ENCODE measurements at regions not wholly inside any gene's neighbourhood (a gene's known extent, or its start where the extent isn't known, plus 50 kb on each side); places are given as distances from the start of the nearest gene placed in this dataset.

- TF ChIP-seq, protein P1, sequence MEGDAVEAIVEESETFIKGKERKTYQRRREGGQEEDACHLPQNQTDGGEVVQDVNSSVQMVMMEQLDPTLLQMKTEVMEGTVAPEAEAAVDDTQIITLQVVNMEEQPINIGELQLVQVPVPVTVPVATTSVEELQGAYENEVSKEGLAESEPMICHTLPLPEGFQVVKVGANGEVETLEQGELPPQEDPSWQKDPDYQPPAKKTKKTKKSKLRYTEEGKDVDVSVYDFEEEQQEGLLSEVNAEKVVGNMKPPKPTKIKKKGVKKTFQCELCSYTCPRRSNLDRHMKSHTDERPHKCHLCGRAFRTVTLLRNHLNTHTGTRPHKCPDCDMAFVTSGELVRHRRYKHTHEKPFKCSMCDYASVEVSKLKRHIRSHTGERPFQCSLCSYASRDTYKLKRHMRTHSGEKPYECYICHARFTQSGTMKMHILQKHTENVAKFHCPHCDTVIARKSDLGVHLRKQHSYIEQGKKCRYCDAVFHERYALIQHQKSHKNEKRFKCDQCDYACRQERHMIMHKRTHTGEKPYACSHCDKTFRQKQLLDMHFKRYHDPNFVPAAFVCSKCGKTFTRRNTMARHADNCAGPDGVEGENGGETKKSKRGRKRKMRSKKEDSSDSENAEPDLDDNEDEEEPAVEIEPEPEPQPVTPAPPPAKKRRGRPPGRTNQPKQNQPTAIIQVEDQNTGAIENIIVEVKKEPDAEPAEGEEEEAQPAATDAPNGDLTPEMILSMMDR (IDR thresholded peaks at IDR 0.05; ENCODE audit: low read depth, low read length, missing input control): no peak
- TF ChIP-seq, protein P2, sequence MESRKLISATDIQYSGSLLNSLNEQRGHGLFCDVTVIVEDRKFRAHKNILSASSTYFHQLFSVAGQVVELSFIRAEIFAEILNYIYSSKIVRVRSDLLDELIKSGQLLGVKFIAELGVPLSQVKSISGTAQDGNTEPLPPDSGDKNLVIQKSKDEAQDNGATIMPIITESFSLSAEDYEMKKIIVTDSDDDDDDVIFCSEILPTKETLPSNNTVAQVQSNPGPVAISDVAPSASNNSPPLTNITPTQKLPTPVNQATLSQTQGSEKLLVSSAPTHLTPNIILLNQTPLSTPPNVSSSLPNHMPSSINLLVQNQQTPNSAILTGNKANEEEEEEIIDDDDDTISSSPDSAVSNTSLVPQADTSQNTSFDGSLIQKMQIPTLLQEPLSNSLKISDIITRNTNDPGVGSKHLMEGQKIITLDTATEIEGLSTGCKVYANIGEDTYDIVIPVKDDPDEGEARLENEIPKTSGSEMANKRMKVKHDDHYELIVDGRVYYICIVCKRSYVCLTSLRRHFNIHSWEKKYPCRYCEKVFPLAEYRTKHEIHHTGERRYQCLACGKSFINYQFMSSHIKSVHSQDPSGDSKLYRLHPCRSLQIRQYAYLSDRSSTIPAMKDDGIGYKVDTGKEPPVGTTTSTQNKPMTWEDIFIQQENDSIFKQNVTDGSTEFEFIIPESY (IDR thresholded peaks at IDR 0.05): no peak
- no peak for TF ChIP-seq TAF1 (conservative IDR thresholded peaks at IDR 0.05)
- no peak for TF ChIP-seq MAX (IDR thresholded peaks at IDR 0.05)
- TF ChIP-seq YY1 (IDR thresholded peaks at IDR 0.05): no peak
- TF ChIP-seq JUND (IDR thresholded peaks at IDR 0.05): no peak
- TF ChIP-seq REST (IDR thresholded peaks at IDR 0.05): no peak
- TF ChIP-seq FOXA2 (IDR thresholded peaks at IDR 0.05): no peak
- TF ChIP-seq HNF4G (IDR thresholded peaks at IDR 0.05): no peak
- TF ChIP-seq GABPA (IDR thresholded peaks at IDR 0.05 in 1 of 2, conservative IDR thresholded peaks at IDR 0.05 in 1 of 2): no peak
- TF ChIP-seq EGR1 (IDR thresholded peaks at IDR 0.05; ENCODE audit: low read depth in 2 of 2): no peak
- no peak for TF ChIP-seq HNF4A (conservative IDR thresholded peaks at IDR 0.05)
- no peak for TF ChIP-seq RXRA (IDR thresholded peaks at IDR 0.05)
Measured at GRCh38 chr2:19041434-19042041, 316.9 kb downstream of the OSR1 start.

Measured in liver (tissue), 3 donors.